ENCODE measurements at regions not wholly inside any gene's neighbourhood (a gene's known extent, or its start where the extent isn't known, plus 50 kb on each side); places are given as distances from the start of the nearest gene placed in this dataset.

DNA sequence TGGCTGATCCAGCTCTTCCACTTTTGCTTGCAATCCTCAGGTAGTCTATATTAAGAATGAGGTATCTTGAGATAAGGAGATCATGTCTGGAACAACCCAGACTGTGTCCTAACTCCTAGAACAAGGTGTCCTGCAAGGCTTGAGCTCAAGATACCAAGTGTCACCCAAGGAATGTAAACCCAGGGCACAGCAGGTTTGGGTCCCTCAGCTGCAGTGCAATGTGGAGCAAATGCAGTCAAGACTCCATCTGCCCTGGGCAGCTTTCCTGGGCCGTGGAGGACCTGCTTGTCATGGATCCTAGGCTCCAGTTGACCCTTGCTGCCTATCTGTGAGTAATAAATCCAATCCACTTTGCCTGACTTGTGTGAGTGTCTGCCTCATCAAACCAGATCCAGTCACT lies 166.1 kb downstream of the OTOR start:
- H3K9me3 ChIP-seq (ENCODE audit: control insufficient read depth in 3 of 3, low read length in 3 of 3): no peaks in the 10 kb centered on the region
- H3K9ac ChIP-seq (ENCODE audit: low read depth in 1 of 3, low read length in 3 of 3): no peak overlapping the region
- no peak overlapping the region for H3K27ac ChIP-seq (ENCODE audit: low read depth, low read length)
- no peaks in the 10 kb centered on the region for H3K27me3 ChIP-seq (ENCODE audit: control insufficient read depth in 3 of 3, insufficient read depth in 3 of 3, low read length in 3 of 3)
- H3K36me3 ChIP-seq (ENCODE audit: control insufficient read depth in 3 of 3, insufficient read depth in 3 of 3, low read length in 3 of 3): no peaks in the 10 kb centered on the region
- H3K4me1 ChIP-seq (ENCODE audit: control insufficient read depth in 3 of 3, insufficient read depth in 3 of 3, low read length in 3 of 3): no peaks in the 10 kb centered on the region
- H3K4me3 ChIP-seq (ENCODE audit: low read length in 3 of 3): no peak overlapping the region

- Histone ChIP-seq H3K4me3 (ENCODE audit: low read length in 3 of 3) (no peak overlapping the region), H3K9me3 (ENCODE audit: control insufficient read depth in 3 of 3, low read length in 3 of 3) (no peaks in the 10 kb centered on the region), H3K27me3 (ENCODE audit: control insufficient read depth in 3 of 3, insufficient read depth in 3 of 3, low read length in 3 of 3) (no peaks in the 10 kb centered on the region), H3K4me1 (ENCODE audit: control insufficient read depth in 3 of 3, insufficient read depth in 3 of 3, low read length in 3 of 3) (no peaks in the 10 kb centered on the region), H3K27ac (ENCODE audit: low read depth, low read length) (no peak overlapping the region), H3K36me3 (ENCODE audit: control insufficient read depth in 3 of 3, insufficient read depth in 3 of 3, low read length in 3 of 3) (no peaks in the 10 kb centered on the region), H3K9ac (ENCODE audit: low read depth in 1 of 3, low read length in 3 of 3) (no peak overlapping the region)
Measured at GRCh38 chr20:16916165-16916564, 168.0 kb downstream of the OTOR start.

- Histone ChIP-seq H3K4me3 (ENCODE audit: low read length in 3 of 3) (no peak overlapping the region), H3K9ac (ENCODE audit: low read depth in 1 of 3, low read length in 3 of 3) (no peak overlapping the region), H3K36me3 (ENCODE audit: control insufficient read depth in 3 of 3, insufficient read depth in 3 of 3, low read length in 3 of 3) (no peaks in the 10 kb centered on the region), H3K9me3 (ENCODE audit: control insufficient read depth in 3 of 3, low read length in 3 of 3) (no peaks in the 10 kb centered on the region), H3K27ac (ENCODE audit: low read depth, low read length) (no peak overlapping the region), H3K4me1 (ENCODE audit: control insufficient read depth in 3 of 3, insufficient read depth in 3 of 3, low read length in 3 of 3) (no peaks in the 10 kb centered on the region), H3K27me3 (ENCODE audit: control insufficient read depth in 3 of 3, insufficient read depth in 3 of 3, low read length in 3 of 3) (no peaks in the 10 kb centered on the region)
Measured at GRCh38 chr20:16917636-16918035, 169.5 kb downstream of the OTOR start.

GRCh38 chr20:16918366-16918765 lies 170.2 kb downstream of the OTOR start:
- H3K4me3 ChIP-seq (ENCODE audit: low read length in 3 of 3): no peak overlapping the region
- H3K36me3 ChIP-seq (ENCODE audit: control insufficient read depth in 3 of 3, insufficient read depth in 3 of 3, low read length in 3 of 3): no peaks in the 10 kb centered on the region
- H3K4me1 ChIP-seq (ENCODE audit: control insufficient read depth in 3 of 3, insufficient read depth in 3 of 3, low read length in 3 of 3): no peaks in the 10 kb centered on the region
- no peak overlapping the region for H3K27ac ChIP-seq (ENCODE audit: low read depth, low read length)
- no peaks in the 10 kb centered on the region for H3K9me3 ChIP-seq (ENCODE audit: control insufficient read depth in 3 of 3, low read length in 3 of 3)
- no peak overlapping the region for H3K9ac ChIP-seq (ENCODE audit: low read depth in 1 of 3, low read length in 3 of 3)
- H3K27me3 ChIP-seq (ENCODE audit: control insufficient read depth in 3 of 3, insufficient read depth in 3 of 3, low read length in 3 of 3): no peaks in the 10 kb centered on the region

DNA sequence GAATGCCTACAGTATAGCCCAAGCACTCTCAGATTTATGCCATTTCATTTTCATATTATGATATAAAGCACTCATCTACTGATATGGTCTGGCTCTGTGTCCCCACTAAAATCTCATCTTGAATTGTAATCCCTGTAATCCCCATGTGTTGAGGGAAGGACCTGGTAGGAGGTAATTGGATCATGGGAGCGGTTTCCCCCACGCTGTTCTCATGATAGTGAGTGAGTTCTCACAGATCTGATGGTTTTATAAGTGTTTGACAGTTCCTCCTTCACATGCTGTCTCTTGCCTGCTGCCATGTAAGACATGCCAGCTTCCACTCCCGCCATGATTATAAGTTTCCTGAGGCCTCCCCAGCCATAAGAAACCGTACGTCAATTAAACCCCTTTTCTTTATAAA lies 171.7 kb downstream of the OTOR start:
- Histone ChIP-seq H3K27ac (ENCODE audit: low read depth, low read length) (no peak overlapping the region), H3K36me3 (ENCODE audit: control insufficient read depth in 3 of 3, insufficient read depth in 3 of 3, low read length in 3 of 3) (no peaks in the 10 kb centered on the region), H3K9ac (ENCODE audit: low read depth in 1 of 3, low read length in 3 of 3) (no peak overlapping the region), H3K4me3 (ENCODE audit: low read length in 3 of 3) (no peak overlapping the region), H3K9me3 (ENCODE audit: control insufficient read depth in 3 of 3, low read length in 3 of 3) (no peaks in the 10 kb centered on the region), H3K4me1 (ENCODE audit: control insufficient read depth in 3 of 3, insufficient read depth in 3 of 3, low read length in 3 of 3) (no peaks in the 10 kb centered on the region), H3K27me3 (ENCODE audit: control insufficient read depth in 3 of 3, insufficient read depth in 3 of 3, low read length in 3 of 3) (no peaks in the 10 kb centered on the region)

DNA sequence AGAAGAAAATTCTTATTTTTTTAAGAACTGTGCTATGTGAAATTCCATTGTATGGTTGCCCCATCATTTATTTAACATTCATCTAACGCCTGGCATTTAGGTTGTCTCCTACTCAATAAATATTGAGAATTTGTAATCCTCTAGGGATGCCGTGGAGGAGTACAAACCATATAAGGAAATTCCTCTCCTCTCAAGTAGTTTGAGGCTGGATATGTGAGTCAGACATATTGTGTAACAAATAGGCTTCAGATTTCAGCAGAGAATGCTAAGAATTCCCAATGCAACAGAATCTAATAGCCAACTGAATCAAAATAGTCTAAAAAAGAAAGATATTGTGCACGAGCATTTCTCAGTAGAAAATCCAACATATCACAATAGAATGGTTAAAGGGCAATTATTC lies 174.7 kb downstream of the OTOR start:
- no peaks in the 10 kb centered on the region for H3K9me3 ChIP-seq (ENCODE audit: control insufficient read depth in 3 of 3, low read length in 3 of 3)
- no peaks in the 10 kb centered on the region for H3K36me3 ChIP-seq (ENCODE audit: control insufficient read depth in 3 of 3, insufficient read depth in 3 of 3, low read length in 3 of 3)
- no peak overlapping the region for H3K27ac ChIP-seq (ENCODE audit: low read depth, low read length)
- no peak overlapping the region for H3K9ac ChIP-seq (ENCODE audit: low read depth in 1 of 3, low read length in 3 of 3)
- H3K4me1 ChIP-seq (ENCODE audit: control insufficient read depth in 3 of 3, insufficient read depth in 3 of 3, low read length in 3 of 3): no peaks in the 10 kb centered on the region
- H3K27me3 ChIP-seq (ENCODE audit: control insufficient read depth in 3 of 3, insufficient read depth in 3 of 3, low read length in 3 of 3): no peaks in the 10 kb centered on the region
- no peak overlapping the region for H3K4me3 ChIP-seq (ENCODE audit: low read length in 3 of 3)

- Histone ChIP-seq H3K27ac (ENCODE audit: low read depth, low read length) (no peak overlapping the region), H3K9ac (ENCODE audit: low read depth in 1 of 3, low read length in 3 of 3) (no peak overlapping the region), H3K9me3 (ENCODE audit: control insufficient read depth in 3 of 3, low read length in 3 of 3) (no peaks in the 10 kb centered on the region), H3K27me3 (ENCODE audit: control insufficient read depth in 3 of 3, insufficient read depth in 3 of 3, low read length in 3 of 3) (no peaks in the 10 kb centered on the region), H3K4me3 (ENCODE audit: low read length in 3 of 3) (no peak overlapping the region), H3K36me3 (ENCODE audit: control insufficient read depth in 3 of 3, insufficient read depth in 3 of 3, low read length in 3 of 3) (no peaks in the 10 kb centered on the region), H3K4me1 (ENCODE audit: control insufficient read depth in 3 of 3, insufficient read depth in 3 of 3, low read length in 3 of 3) (no peaks in the 10 kb centered on the region)
Measured at GRCh38 chr20:16926626-16927430, 178.7 kb downstream of the OTOR start.

GRCh38 chr20:16929756-16930155 lies 181.6 kb downstream of the OTOR start:
- H3K4me3 ChIP-seq (ENCODE audit: low read length in 3 of 3): no peak overlapping the region
- no peaks in the 10 kb centered on the region for H3K4me1 ChIP-seq (ENCODE audit: control insufficient read depth in 3 of 3, insufficient read depth in 3 of 3, low read length in 3 of 3)
- H3K9ac ChIP-seq (ENCODE audit: low read depth in 1 of 3, low read length in 3 of 3): no peak overlapping the region
- no peaks in the 10 kb centered on the region for H3K36me3 ChIP-seq (ENCODE audit: control insufficient read depth in 3 of 3, insufficient read depth in 3 of 3, low read length in 3 of 3)
- H3K27me3 ChIP-seq (ENCODE audit: control insufficient read depth in 3 of 3, insufficient read depth in 3 of 3, low read length in 3 of 3): no peaks in the 10 kb centered on the region
- H3K27ac ChIP-seq (ENCODE audit: low read depth, low read length): no peak overlapping the region
- no peaks in the 10 kb centered on the region for H3K9me3 ChIP-seq (ENCODE audit: control insufficient read depth in 3 of 3, low read length in 3 of 3)

DNA sequence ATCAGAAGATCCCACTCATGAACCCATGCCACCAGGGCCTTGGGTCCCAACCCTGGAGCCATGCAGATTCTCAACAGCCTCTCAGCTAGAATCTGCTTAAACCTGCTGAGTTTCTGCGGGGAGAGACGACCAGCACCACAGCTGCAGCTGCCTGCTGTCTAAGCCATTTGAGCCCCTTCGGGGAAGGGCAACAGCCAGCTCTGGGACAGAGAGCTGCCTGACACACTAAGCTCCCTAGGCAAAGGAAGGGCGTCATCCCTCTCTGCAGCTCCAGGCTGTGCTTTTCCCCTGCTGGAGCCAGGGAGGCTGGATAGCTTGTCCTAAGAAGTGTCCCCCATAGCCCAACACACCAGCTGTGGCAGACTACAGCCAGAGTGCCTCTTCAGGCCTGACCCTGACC lies 182.5 kb downstream of the OTOR start:
- Histone ChIP-seq H3K9ac (ENCODE audit: low read depth in 1 of 3, low read length in 3 of 3) (no peak overlapping the region), H3K36me3 (ENCODE audit: control insufficient read depth in 3 of 3, insufficient read depth in 3 of 3, low read length in 3 of 3) (no peaks in the 10 kb centered on the region), H3K4me3 (ENCODE audit: low read length in 3 of 3) (no peak overlapping the region), H3K27me3 (ENCODE audit: control insufficient read depth in 3 of 3, insufficient read depth in 3 of 3, low read length in 3 of 3) (no peaks in the 10 kb centered on the region), H3K9me3 (ENCODE audit: control insufficient read depth in 3 of 3, low read length in 3 of 3) (no peaks in the 10 kb centered on the region), H3K4me1 (ENCODE audit: control insufficient read depth in 3 of 3, insufficient read depth in 3 of 3, low read length in 3 of 3) (no peaks in the 10 kb centered on the region), H3K27ac (ENCODE audit: low read depth, low read length) (no peak overlapping the region)

DNA sequence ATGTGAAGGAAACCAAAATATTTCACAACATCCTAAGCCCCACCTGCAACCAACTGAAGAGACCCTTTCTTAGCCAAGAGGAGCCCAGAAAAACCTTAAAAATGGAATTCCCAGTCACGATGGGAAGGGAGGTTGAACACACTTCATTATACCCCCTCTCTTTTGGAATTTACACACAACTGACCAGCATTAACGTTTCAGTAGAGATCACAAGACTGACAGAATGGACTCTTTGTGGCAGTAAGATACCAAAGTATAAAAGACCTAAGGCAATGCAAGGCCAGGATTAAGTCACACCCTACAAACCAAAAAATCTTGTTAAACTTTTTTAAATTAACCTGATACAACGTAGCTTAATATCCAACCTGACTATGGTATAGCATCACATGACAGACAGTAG lies 190.9 kb downstream of the OTOR start:
- Histone ChIP-seq H3K27me3 (ENCODE audit: control insufficient read depth in 3 of 3, insufficient read depth in 3 of 3, low read length in 3 of 3) (no peaks in the 10 kb centered on the region), H3K27ac (ENCODE audit: low read depth, low read length) (no peak overlapping the region), H3K9me3 (ENCODE audit: control insufficient read depth in 3 of 3, low read length in 3 of 3) (no peaks in the 10 kb centered on the region), H3K4me1 (ENCODE audit: control insufficient read depth in 3 of 3, insufficient read depth in 3 of 3, low read length in 3 of 3) (no peaks in the 10 kb centered on the region), H3K36me3 (ENCODE audit: control insufficient read depth in 3 of 3, insufficient read depth in 3 of 3, low read length in 3 of 3) (no peaks in the 10 kb centered on the region), H3K4me3 (ENCODE audit: low read length in 3 of 3) (no peak overlapping the region), H3K9ac (ENCODE audit: low read depth in 1 of 3, low read length in 3 of 3) (no peak overlapping the region)

Measured in skeletal muscle tissue (tissue), 3 donors.